HL-60 (cell line): ENCODE measurements at regions not wholly inside any gene's neighbourhood (a gene's known extent, or its start where the extent isn't known, plus 50 kb on each side); places are given as distances from the start of the nearest gene placed in this dataset.

Experiments
- DNase-seq, 2 experiments: peaks; one replicate each; pipeline ENCODE4 v3.0.0-alpha.2; 2010 to 2020; ENCODE audit warnings: low read depth in 1 of 2, low spot score in 1 of 2
- H3K27ac ChIP-seq: fragments of 250-450 bp; sonication (Bioruptor Pico); replicated peaks from 2 replicates; pipeline ENCODE4 v1.5.1; 2020; ENCODE audit warnings: mild to moderate bottlenecking, moderate library complexity
- H3K27me3 ChIP-seq: fragments of 250-450 bp; sonication (Bioruptor Pico); 2 replicates; pipeline ENCODE4 v1.5.1; 2021; ENCODE audit warnings: mild to moderate bottlenecking, moderate library complexity; ENCODE audit not compliant: insufficient read depth, poor library complexity, severe bottlenecking
- H3K4me3 ChIP-seq: replicated peaks from 2 replicates; pipeline ENCODE4 v1.5.1; 2011; ENCODE audit warnings: mild to moderate bottlenecking, control low read depth, low read length; ENCODE audit not compliant: insufficient read depth
- GABPA ChIP-seq: IDR thresholded peaks from 2 replicates; pipeline ENCODE4 v1.6.1; 2012; ENCODE audit warnings: low read depth
- POLR2AphosphoS5 ChIP-seq: IDR thresholded peaks from 2 replicates; pipeline ENCODE4 v1.6.1; 2012; ENCODE audit warnings: low read depth
- SPI1 ChIP-seq: IDR thresholded peaks from 2 replicates; pipeline ENCODE4 v1.6.1; 2012; ENCODE audit warnings: low read depth, mild to moderate bottlenecking, borderline replicate concordance
- TF ChIP-seq, protein P1 (sequence below): IDR thresholded peaks from one replicate; pipeline ENCODE4 v1.5.1; 2011; ENCODE audit warnings: low read length, control low read depth, inconsistent platforms; ENCODE audit not compliant: insufficient read depth
- TF ChIP-seq, protein P2 (sequence below): IDR thresholded peaks from 2 replicates; pipeline ENCODE4 v1.6.1; 2012; ENCODE audit warnings: low read depth; ENCODE audit not compliant: insufficient replicate concordance

DNA sequence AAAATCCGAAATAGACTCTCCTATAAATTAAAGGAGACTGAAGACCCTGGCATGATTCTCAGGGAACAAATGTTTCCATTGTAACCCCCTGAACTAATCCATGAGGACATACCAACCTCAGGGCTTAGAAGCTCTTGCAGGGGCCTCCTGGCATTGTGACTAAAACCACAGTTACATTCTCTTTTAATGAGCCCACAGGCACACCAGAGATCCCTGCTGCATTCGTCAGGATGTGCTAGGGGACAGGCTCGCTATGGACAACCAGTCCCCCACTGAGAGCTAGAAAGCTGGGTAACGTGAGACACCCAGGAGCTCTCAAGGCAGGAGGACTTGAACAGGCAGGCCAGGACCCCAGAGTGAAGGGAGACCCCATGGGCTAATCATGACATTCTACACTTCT is 140.6 kb upstream of the TNRC6C start:
- H3K27me3 ChIP-seq, result no peaks in the 10 kb centered on the region
- no peak for DNase-seq
- H3K4me3 ChIP-seq, result no peak overlapping the region
- no peak overlapping the region for H3K27ac ChIP-seq
- TF ChIP-seq POLR2AphosphoS5, result no peak
- TF ChIP-seq, protein P1, sequence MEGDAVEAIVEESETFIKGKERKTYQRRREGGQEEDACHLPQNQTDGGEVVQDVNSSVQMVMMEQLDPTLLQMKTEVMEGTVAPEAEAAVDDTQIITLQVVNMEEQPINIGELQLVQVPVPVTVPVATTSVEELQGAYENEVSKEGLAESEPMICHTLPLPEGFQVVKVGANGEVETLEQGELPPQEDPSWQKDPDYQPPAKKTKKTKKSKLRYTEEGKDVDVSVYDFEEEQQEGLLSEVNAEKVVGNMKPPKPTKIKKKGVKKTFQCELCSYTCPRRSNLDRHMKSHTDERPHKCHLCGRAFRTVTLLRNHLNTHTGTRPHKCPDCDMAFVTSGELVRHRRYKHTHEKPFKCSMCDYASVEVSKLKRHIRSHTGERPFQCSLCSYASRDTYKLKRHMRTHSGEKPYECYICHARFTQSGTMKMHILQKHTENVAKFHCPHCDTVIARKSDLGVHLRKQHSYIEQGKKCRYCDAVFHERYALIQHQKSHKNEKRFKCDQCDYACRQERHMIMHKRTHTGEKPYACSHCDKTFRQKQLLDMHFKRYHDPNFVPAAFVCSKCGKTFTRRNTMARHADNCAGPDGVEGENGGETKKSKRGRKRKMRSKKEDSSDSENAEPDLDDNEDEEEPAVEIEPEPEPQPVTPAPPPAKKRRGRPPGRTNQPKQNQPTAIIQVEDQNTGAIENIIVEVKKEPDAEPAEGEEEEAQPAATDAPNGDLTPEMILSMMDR, result no peak
- TF ChIP-seq, protein P2, sequence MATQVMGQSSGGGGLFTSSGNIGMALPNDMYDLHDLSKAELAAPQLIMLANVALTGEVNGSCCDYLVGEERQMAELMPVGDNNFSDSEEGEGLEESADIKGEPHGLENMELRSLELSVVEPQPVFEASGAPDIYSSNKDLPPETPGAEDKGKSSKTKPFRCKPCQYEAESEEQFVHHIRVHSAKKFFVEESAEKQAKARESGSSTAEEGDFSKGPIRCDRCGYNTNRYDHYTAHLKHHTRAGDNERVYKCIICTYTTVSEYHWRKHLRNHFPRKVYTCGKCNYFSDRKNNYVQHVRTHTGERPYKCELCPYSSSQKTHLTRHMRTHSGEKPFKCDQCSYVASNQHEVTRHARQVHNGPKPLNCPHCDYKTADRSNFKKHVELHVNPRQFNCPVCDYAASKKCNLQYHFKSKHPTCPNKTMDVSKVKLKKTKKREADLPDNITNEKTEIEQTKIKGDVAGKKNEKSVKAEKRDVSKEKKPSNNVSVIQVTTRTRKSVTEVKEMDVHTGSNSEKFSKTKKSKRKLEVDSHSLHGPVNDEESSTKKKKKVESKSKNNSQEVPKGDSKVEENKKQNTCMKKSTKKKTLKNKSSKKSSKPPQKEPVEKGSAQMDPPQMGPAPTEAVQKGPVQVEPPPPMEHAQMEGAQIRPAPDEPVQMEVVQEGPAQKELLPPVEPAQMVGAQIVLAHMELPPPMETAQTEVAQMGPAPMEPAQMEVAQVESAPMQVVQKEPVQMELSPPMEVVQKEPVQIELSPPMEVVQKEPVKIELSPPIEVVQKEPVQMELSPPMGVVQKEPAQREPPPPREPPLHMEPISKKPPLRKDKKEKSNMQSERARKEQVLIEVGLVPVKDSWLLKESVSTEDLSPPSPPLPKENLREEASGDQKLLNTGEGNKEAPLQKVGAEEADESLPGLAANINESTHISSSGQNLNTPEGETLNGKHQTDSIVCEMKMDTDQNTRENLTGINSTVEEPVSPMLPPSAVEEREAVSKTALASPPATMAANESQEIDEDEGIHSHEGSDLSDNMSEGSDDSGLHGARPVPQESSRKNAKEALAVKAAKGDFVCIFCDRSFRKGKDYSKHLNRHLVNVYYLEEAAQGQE, result no peak
- no peak for TF ChIP-seq SPI1
- TF ChIP-seq GABPA, result no peak

DNA sequence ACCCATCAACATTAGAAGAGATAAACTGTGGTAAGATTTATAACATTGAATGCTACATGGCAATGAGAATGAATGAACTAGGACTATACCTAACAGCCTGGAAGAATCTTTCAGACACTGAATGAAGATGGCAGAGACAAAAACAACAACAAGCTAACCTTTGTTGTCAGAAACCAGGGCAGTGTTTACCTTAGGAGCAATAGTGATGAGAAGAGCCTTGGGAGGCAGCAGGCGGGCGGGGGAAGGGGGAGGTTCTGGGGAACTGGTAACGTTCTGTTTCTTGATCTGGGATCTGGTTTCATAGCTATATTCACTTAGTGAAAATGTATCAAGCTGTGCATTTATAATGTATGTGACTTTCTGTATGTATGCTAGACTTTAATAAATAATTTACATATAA is 139.0 kb upstream of the TNRC6C start:
- H3K4me3 ChIP-seq, result no peak overlapping the region
- peaks cover 2% of the 10 kb centered on the region for H3K27me3 ChIP-seq
- no peak for DNase-seq
- H3K27ac ChIP-seq, result no peak overlapping the region
- no peak for TF ChIP-seq SPI1
- TF ChIP-seq GABPA, result no peak
- no peak for TF ChIP-seq POLR2AphosphoS5
- TF ChIP-seq, protein P1, result no peak
- TF ChIP-seq, protein P2, result no peak

DNA sequence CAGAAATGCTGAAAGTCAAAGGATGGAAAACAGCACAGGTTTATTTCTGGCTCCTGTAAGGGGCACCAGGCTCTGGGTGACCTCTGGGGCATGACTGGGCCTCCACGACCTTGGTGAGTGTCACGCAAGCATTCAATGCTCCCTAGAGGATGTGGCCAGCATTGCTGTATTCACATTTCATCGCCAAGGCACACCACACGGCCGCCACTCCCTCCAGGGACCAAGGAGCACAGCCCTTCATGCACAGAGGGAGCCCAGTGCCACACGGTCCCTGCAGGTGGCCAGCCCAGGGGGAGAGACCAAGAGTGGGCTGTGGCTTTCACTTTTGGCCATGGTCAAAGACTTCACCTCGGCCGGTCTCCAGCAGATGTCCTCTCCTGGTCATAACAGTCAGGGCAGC is 137.4 kb upstream of the TNRC6C start:
- H3K27me3 ChIP-seq, result peaks cover 2% of the 10 kb centered on the region
- DNase-seq, result no peak
- TF ChIP-seq POLR2AphosphoS5 (no peak), GABPA (no peak), SPI1 (no peak)
- TF ChIP-seq, protein P2, result no peak
- TF ChIP-seq, protein P1, result no peak

More for the DNA sequence above, 137.4 kb upstream of the TNRC6C start:
- no peak overlapping the region for H3K27ac ChIP-seq
- no peak overlapping the region for H3K4me3 ChIP-seq
